ENCODE measurements at regions not wholly inside any gene's neighbourhood (a gene's known extent, or its start where the extent isn't known, plus 50 kb on each side); places are given as distances from the start of the nearest gene placed in this dataset.
"Not testable (repeated sequence)": the region's sequence is repeated elsewhere in the genome, so short reads cannot be mapped to it uniquely, and the experiment has no call there.

DNA sequence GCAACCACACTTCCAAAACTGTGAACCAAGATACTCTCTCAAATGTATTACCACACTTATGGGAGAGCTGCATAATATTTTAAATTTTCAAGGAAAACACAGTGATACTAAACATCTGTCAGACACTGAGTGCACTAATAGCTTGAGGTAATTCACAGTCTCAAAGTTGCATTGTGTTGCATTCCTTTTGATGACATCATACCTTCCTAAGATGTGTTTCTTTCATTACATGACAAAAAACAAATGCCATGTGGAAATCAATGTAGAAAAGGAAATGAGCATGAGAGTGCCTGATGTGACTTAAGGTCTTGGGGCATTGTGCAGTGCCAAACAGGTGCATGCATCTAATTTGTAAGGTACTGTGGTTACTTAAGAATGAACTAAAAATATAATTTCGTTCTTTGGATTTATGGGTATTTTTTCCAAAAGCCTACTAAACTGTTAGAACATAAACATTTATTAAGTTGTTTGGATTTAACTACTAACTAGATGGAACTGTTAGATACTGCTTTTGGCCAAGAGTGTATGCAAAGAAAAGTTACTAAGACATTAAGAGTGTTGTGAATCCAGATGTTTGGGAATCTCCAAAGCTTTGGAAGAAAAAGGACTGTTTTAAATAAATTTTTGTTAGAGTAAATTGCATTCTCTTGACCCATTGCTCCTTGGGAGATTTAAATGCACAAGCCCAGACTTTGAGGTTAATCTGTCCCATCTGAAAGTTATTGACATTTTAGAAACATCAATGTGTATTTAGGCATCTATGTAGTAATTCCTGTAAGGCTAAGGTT is 496.2 kb upstream of the SEMA3D start:
- H3K4me3 Mint-ChIP-seq = no peak overlapping the region
- H3K36me3 Mint-ChIP-seq = peaks cover 0 to 8% (median 0%) of the 10 kb centered on the region in 3 donors

GRCh38 chr7:85681241-85681640 is 494.4 kb upstream of the SEMA3D start:
- no peak for DNase-seq
- Mint-ChIP-seq H3K4me3 (no peak overlapping the region), H3K27me3 (ENCODE audit: low read depth in 3 of 3) (peaks cover 0 to under 1% (median 0%) of the 10 kb centered on the region in 3 donors), H3K4me1 (no peaks in the 10 kb centered on the region), H3K27ac (no peak overlapping the region), H3K36me3 (peaks cover 0 to 8% (median 0%) of the 10 kb centered on the region in 3 donors), H3K9me3 (peaks cover 25 to 60% (median 29%) of the 10 kb centered on the region in 6 donors)

More for the DNA sequence above, 496.2 kb upstream of the SEMA3D start:
- Mint-ChIP-seq H3K9me3 (peaks cover 22 to 61% (median 27%) of the 10 kb centered on the region in 6 donors), H3K27me3 (ENCODE audit: low read depth in 3 of 3) (no peaks in the 10 kb centered on the region), H3K4me1 (no peaks in the 10 kb centered on the region), H3K27ac (no peak overlapping the region)
- DNase-seq = no peak

DNA sequence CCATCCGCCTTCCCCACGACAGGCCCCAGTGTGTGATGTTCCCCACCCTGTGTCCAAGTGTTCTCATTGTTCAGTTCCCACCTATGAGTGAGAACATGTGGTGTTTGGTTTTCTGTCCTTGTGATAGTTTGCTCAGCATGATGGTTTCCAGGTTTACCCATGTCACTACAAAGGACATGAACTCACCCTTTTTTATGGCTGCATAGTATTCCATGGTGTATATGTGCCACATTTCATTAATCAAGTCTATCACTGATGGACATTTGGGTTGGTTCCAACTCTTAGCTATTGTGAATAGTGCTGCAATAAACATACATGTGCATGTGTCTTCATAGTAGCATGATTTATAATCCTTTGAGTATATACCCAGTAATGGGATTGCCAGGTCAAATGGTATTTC is 488.2 kb upstream of the SEMA3D start:
- DNase-seq; H3K4me3 Mint-ChIP-seq; H3K4me1 Mint-ChIP-seq; H3K36me3 Mint-ChIP-seq; H3K27ac Mint-ChIP-seq; H3K27me3 Mint-ChIP-seq (ENCODE audit: low read depth in 3 of 3): not testable (repeated sequence)
- peaks cover 11 to 56% (median 26%) of the 10 kb centered on the region in 6 donors for H3K9me3 Mint-ChIP-seq

- H3K36me3 Mint-ChIP-seq = peaks cover 0 to 7% (median 0%) of the 10 kb centered on the region in 3 donors
- H3K4me3 Mint-ChIP-seq = no peak overlapping the region
- no peak for DNase-seq
- peaks cover 6 to 50% (median 22%) of the 10 kb centered on the region in 6 donors for H3K9me3 Mint-ChIP-seq
- peaks cover 0 to 2% (median 0%) of the 10 kb centered on the region in 3 donors for H3K27me3 Mint-ChIP-seq (ENCODE audit: low read depth in 3 of 3)
- H3K27ac Mint-ChIP-seq = no peak overlapping the region
- H3K4me1 Mint-ChIP-seq = no peaks in the 10 kb centered on the region
These were observed 487.0 kb upstream of the SEMA3D start for GRCh38 chr7:85673876-85674275.

DNA sequence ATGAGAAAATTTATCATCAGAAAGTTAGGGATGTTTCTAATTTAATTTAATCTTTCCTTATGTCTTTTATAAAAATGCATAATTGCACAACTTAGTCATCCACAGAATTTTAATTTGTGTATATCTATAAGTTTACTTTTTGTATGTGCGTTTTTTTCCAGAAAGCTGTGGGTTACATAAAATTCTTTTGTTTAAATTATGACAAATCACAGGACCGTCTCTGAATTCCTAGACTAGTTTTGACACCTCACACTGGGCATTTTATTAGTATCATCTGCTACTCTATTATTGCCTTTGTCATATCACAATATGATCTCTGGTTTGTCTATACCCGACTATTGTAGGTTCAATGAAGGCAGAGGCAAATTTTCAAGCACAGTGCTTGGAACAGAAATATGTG is 482.4 kb upstream of the SEMA3D start:
- H3K36me3 Mint-ChIP-seq = peaks cover 0 to 3% (median 0%) of the 10 kb centered on the region in 3 donors
- H3K27ac Mint-ChIP-seq = no peak overlapping the region
- no peak for DNase-seq
- no peaks in the 10 kb centered on the region for H3K27me3 Mint-ChIP-seq (ENCODE audit: low read depth in 3 of 3)
- H3K9me3 Mint-ChIP-seq = peaks cover 0 to 54% (median 14%) of the 10 kb centered on the region in 6 donors
- no peak overlapping the region for H3K4me3 Mint-ChIP-seq
- H3K4me1 Mint-ChIP-seq = no peaks in the 10 kb centered on the region

DNA sequence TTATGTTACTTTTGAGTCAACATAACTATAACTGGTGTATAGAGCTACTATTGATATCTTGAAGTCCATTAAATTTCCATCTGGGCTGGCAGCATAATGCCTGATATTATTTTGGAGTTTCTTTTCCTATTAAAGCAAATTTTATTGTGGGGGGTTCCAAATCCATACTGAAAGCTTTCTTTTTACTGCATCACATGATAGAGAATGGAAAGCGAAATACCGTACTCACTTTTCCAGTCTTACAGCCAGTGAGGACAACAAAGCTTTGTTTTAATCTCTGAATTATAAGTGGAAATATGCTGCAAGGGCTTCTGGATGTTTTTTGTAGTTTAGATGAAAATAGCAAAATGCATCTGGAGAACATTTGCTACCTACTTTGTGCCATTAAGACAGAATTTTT is 477.5 kb upstream of the SEMA3D start:
- no peak overlapping the region for H3K27ac Mint-ChIP-seq
- no peaks in the 10 kb centered on the region for H3K27me3 Mint-ChIP-seq (ENCODE audit: low read depth in 3 of 3)
- H3K9me3 Mint-ChIP-seq = peaks cover 0 to 42% (median 15%) of the 10 kb centered on the region in 6 donors
- no peak overlapping the region for H3K4me3 Mint-ChIP-seq
- H3K36me3 Mint-ChIP-seq = no peaks in the 10 kb centered on the region
- no peak for DNase-seq
- no peaks in the 10 kb centered on the region for H3K4me1 Mint-ChIP-seq

- no peaks in the 10 kb centered on the region for H3K27me3 Mint-ChIP-seq (ENCODE audit: low read depth in 3 of 3)
These were observed 472.5 kb upstream of the SEMA3D start for GRCh38 chr7:85659364-85659763.

DNA sequence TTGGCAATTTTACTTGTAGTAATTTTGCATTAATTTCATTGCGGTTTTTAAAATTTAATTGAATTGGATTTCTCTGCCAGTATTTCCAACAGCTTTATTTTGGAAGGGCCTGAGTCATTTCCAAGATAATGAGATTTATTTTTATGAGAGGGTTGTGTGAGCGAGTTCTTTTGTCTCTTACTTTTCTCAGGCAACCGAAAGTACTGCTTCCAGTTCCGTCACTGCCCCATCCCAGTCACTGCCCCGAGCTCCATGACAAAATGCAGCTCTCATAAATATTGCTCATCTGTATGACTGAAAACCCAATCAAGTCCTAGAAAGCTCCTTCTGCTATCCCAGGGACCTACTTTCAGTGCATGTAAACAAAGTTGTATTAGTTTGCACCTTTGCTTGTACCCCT is 468.4 kb upstream of the SEMA3D start:
- no peak for DNase-seq
- no peaks in the 10 kb centered on the region for H3K27me3 Mint-ChIP-seq (ENCODE audit: low read depth in 3 of 3)
- H3K36me3 Mint-ChIP-seq = peaks cover 0 to under 1% (median 0%) of the 10 kb centered on the region in 3 donors
- H3K9me3 Mint-ChIP-seq = peaks cover 0 to 21% (median 7%) of the 10 kb centered on the region in 6 donors
- no peaks in the 10 kb centered on the region for H3K4me1 Mint-ChIP-seq
- no peak overlapping the region for H3K4me3 Mint-ChIP-seq
- H3K27ac Mint-ChIP-seq = no peak overlapping the region

More at GRCh38 chr7:85659364-85659763, 472.5 kb upstream of the SEMA3D start:
- Mint-ChIP-seq H3K27ac (no peak overlapping the region), H3K4me3 (no peak overlapping the region), H3K36me3 (no peaks in the 10 kb centered on the region), H3K9me3 (peaks cover 0 to 33% (median 12%) of the 10 kb centered on the region in 6 donors), H3K4me1 (no peaks in the 10 kb centered on the region)
- DNase-seq = no peak

- Mint-ChIP-seq H3K4me3 (no peak overlapping the region), H3K27ac (no peak overlapping the region), H3K4me1 (no peaks in the 10 kb centered on the region), H3K36me3 (peaks cover 0 to 5% (median 0%) of the 10 kb centered on the region in 3 donors), H3K9me3 (peaks cover 13 to 50% (median 23%) of the 10 kb centered on the region in 6 donors), H3K27me3 (ENCODE audit: low read depth in 3 of 3) (peaks cover 0 to 5% (median 0%) of the 10 kb centered on the region in 3 donors)
- DNase-seq = no peak
These were observed 457.4 kb upstream of the SEMA3D start for GRCh38 chr7:85644272-85644671.

DNA sequence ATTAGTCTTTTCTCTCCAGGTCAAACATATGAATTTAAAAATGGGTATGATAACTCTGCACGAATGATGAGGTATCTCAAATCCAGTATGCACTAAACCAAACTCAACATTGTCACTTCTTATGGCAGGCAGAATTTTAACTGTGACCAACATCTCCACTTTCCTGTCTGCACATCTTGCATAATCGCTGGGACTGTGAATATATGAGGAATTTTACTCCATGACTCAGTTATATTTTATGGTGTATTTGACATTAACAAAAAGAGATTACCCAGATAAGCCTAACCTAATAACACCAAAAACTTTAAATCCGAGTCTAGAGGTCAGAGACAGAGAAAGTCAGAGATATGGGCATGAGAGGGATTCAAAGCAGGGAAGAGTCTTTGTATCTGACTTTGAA is 454.5 kb upstream of the SEMA3D start:
- Mint-ChIP-seq H3K36me3 (peaks cover 0 to 5% (median 0%) of the 10 kb centered on the region in 3 donors), H3K4me3 (no peak overlapping the region), H3K9me3 (peaks cover 9 to 52% (median 15%) of the 10 kb centered on the region in 6 donors), H3K27me3 (ENCODE audit: low read depth in 3 of 3) (peaks cover 0 to 3% (median 0%) of the 10 kb centered on the region in 3 donors), H3K4me1 (no peaks in the 10 kb centered on the region), H3K27ac (no peak overlapping the region)
- DNase-seq = no peak

- Mint-ChIP-seq H3K27ac (no peak overlapping the region), H3K4me1 (no peaks in the 10 kb centered on the region), H3K4me3 (no peak overlapping the region), H3K36me3 (peaks cover 0 to 5% (median 0%) of the 10 kb centered on the region in 3 donors), H3K9me3 (peaks cover 10 to 44% (median 16%) of the 10 kb centered on the region in 6 donors), H3K27me3 (ENCODE audit: low read depth in 3 of 3) (peaks cover 0 to 3% (median 0%) of the 10 kb centered on the region in 3 donors)
- no peak for DNase-seq
These were observed 451.5 kb upstream of the SEMA3D start for GRCh38 chr7:85638394-85638793.

GRCh38 chr7:85634951-85635350 is 448.1 kb upstream of the SEMA3D start:
- H3K4me1 Mint-ChIP-seq = no peaks in the 10 kb centered on the region
- DNase-seq = no peak
- H3K36me3 Mint-ChIP-seq = no peaks in the 10 kb centered on the region
- peaks cover 6 to 32% (median 12%) of the 10 kb centered on the region in 6 donors for H3K9me3 Mint-ChIP-seq
- H3K4me3 Mint-ChIP-seq = no peak overlapping the region
- H3K27me3 Mint-ChIP-seq (ENCODE audit: low read depth in 3 of 3) = no peaks in the 10 kb centered on the region
- H3K27ac Mint-ChIP-seq = no peak overlapping the region

GRCh38 chr7:85630904-85631600 is 444.2 kb upstream of the SEMA3D start:
- Mint-ChIP-seq H3K36me3 (peaks cover 0 to 3% (median 0%) of the 10 kb centered on the region in 3 donors), H3K27ac (no peak overlapping the region), H3K27me3 (ENCODE audit: low read depth in 3 of 3) (no peaks in the 10 kb centered on the region), H3K4me1 (no peaks in the 10 kb centered on the region), H3K4me3 (no peak overlapping the region), H3K9me3 (peaks cover 7 to 44% (median 18%) of the 10 kb centered on the region in 6 donors)
- no peak for DNase-seq

Measured in immature natural killer cell (primary cell).